ENCODE measurements at regions not wholly inside any gene's neighbourhood (a gene's known extent, or its start where the extent isn't known, plus 50 kb on each side); places are given as distances from the start of the nearest gene placed in this dataset.

GRCh38 chr2:5093518-5093917, 598.7 kb upstream of the SOX11 start:
- H3K4me2 ChIP-seq (ENCODE audit: low read depth, low read length, poor library complexity, severe bottlenecking), result no peak overlapping the region

GRCh38 chr2:5094192-5094591, 598.0 kb upstream of the SOX11 start:
- H3K4me3 ChIP-seq (ENCODE audit: low read length, poor library complexity, severe bottlenecking), result no peak overlapping the region
- no peaks in the 10 kb centered on the region for H3K36me3 ChIP-seq (ENCODE audit: insufficient read depth, low read length)
- H3K4me1 ChIP-seq (ENCODE audit: insufficient read depth, low read length, poor library complexity, severe bottlenecking), result no peaks in the 10 kb centered on the region
- no peaks in the 10 kb centered on the region for H3F3A ChIP-seq (ENCODE audit: low read depth)
- H2AFZ ChIP-seq (ENCODE audit: low read length), result no peak overlapping the region
- no peaks in the 10 kb centered on the region for H3K9me3 ChIP-seq (ENCODE audit: insufficient read depth, low read depth, low read length)
- H3K9ac ChIP-seq (ENCODE audit: low read depth, low read length, poor library complexity, severe bottlenecking), result no peak overlapping the region
- H3K27me3 ChIP-seq (ENCODE audit: insufficient read depth, low read length, poor library complexity, severe bottlenecking), result no peaks in the 10 kb centered on the region
- no peak for TF ChIP-seq EZH2phosphoT487 (IDR thresholded peaks at IDR 0.05; ENCODE audit: borderline replicate concordance)
- no peak for TF ChIP-seq CTCF (conservative IDR thresholded peaks at IDR 0.05; ENCODE audit: low read length)
- H3K9me2 ChIP-seq (replicated peaks; ENCODE audit: low read depth, low read length), result no peaks in the 10 kb centered on the region
- no peaks in the 10 kb centered on the region for H4K20me1 ChIP-seq (ENCODE audit: insufficient read depth, low read length, poor library complexity, severe bottlenecking)
- no peaks in the 10 kb centered on the region for H3K79me2 ChIP-seq (ENCODE audit: insufficient read depth, low read length)
- no peak overlapping the region for H3K4me2 ChIP-seq (ENCODE audit: low read depth, low read length, poor library complexity, severe bottlenecking)

More at GRCh38 chr2:5093518-5093917, 598.7 kb upstream of the SOX11 start:
- Histone ChIP-seq H3K27me3 (ENCODE audit: insufficient read depth, low read length, poor library complexity, severe bottlenecking) (no peaks in the 10 kb centered on the region), H4K20me1 (ENCODE audit: insufficient read depth, low read length, poor library complexity, severe bottlenecking) (no peaks in the 10 kb centered on the region), H3K9me3 (ENCODE audit: insufficient read depth, low read depth, low read length) (no peaks in the 10 kb centered on the region), H3K36me3 (ENCODE audit: insufficient read depth, low read length) (no peaks in the 10 kb centered on the region), H3K9me2 (replicated peaks; ENCODE audit: low read depth, low read length) (no peaks in the 10 kb centered on the region), H3K9ac (ENCODE audit: low read depth, low read length, poor library complexity, severe bottlenecking) (no peak overlapping the region), H3K4me3 (ENCODE audit: low read length, poor library complexity, severe bottlenecking) (no peak overlapping the region), H3F3A (ENCODE audit: low read depth) (no peaks in the 10 kb centered on the region), H3K4me1 (ENCODE audit: insufficient read depth, low read length, poor library complexity, severe bottlenecking) (no peaks in the 10 kb centered on the region), H3K79me2 (ENCODE audit: insufficient read depth, low read length) (no peaks in the 10 kb centered on the region), H2AFZ (ENCODE audit: low read length) (no peak overlapping the region)
- TF ChIP-seq EZH2phosphoT487 (IDR thresholded peaks at IDR 0.05; ENCODE audit: borderline replicate concordance) (no peak), CTCF (conservative IDR thresholded peaks at IDR 0.05; ENCODE audit: low read length) (no peak)

GRCh38 chr2:5098286-5098685, 593.9 kb upstream of the SOX11 start:
- no peaks in the 10 kb centered on the region for H3K27me3 ChIP-seq (ENCODE audit: insufficient read depth, low read length, poor library complexity, severe bottlenecking)
- H3K79me2 ChIP-seq (ENCODE audit: insufficient read depth, low read length), result no peaks in the 10 kb centered on the region
- no peaks in the 10 kb centered on the region for H3K9me2 ChIP-seq (replicated peaks; ENCODE audit: low read depth, low read length)
- no peak overlapping the region for H2AFZ ChIP-seq (ENCODE audit: low read length)
- TF ChIP-seq EZH2phosphoT487 (IDR thresholded peaks at IDR 0.05; ENCODE audit: borderline replicate concordance) (no peak), CTCF (conservative IDR thresholded peaks at IDR 0.05; ENCODE audit: low read length) (no peak)
- H3K4me1 ChIP-seq (ENCODE audit: insufficient read depth, low read length, poor library complexity, severe bottlenecking), result no peaks in the 10 kb centered on the region
- H3K9me3 ChIP-seq (ENCODE audit: insufficient read depth, low read depth, low read length), result no peaks in the 10 kb centered on the region
- H3K9ac ChIP-seq (ENCODE audit: low read depth, low read length, poor library complexity, severe bottlenecking), result no peak overlapping the region
- no peaks in the 10 kb centered on the region for H3K36me3 ChIP-seq (ENCODE audit: insufficient read depth, low read length)
- no peak overlapping the region for H3K4me3 ChIP-seq (ENCODE audit: low read length, poor library complexity, severe bottlenecking)
- no peaks in the 10 kb centered on the region for H3F3A ChIP-seq (ENCODE audit: low read depth)
- no peak overlapping the region for H3K4me2 ChIP-seq (ENCODE audit: low read depth, low read length, poor library complexity, severe bottlenecking)
- H4K20me1 ChIP-seq (ENCODE audit: insufficient read depth, low read length, poor library complexity, severe bottlenecking), result no peaks in the 10 kb centered on the region
